HCT116 (cell line): ENCODE measurements at regions not wholly inside any gene's neighbourhood (a gene's known extent, or its start where the extent isn't known, plus 50 kb on each side); places are given as distances from the start of the nearest gene placed in this dataset.

ENCODE experiments used
- ATF3 ChIP-seq: IDR thresholded peaks from 2 replicates; pipeline ENCODE4 v1.6.1; 2012
- CEBPB ChIP-seq: IDR thresholded peaks from 2 replicates; pipeline ENCODE4 v1.6.1; 2012; ENCODE audit warnings: low read depth
- CTCF ChIP-seq, 3 experiments: fragments of 200-600 bp in 1 of 3; sonication (generic) in 1 of 3; IDR thresholded peaks in 2 of 3; conservative IDR thresholded peaks in 1 of 3; 2 replicates each; pipeline ENCODE4 v1.5.1; 2012 to 2017; ENCODE audit warnings: low read depth in 2 of 3, low read length in 2 of 3, antibody characterized with exemption in 1 of 3, borderline replicate concordance in 1 of 3, control low read depth in 1 of 3, mild to moderate bottlenecking in 1 of 3, mixed read lengths in 1 of 3, mixed run types in 1 of 3, moderate library complexity in 1 of 3; ENCODE audit not compliant: insufficient read depth in 1 of 3
- EZH2 ChIP-seq: fragments of 200-600 bp; sonication (generic); IDR thresholded peaks from 2 replicates; pipeline ENCODE4 v1.6.1; 2017; ENCODE audit warnings: antibody characterized with exemption, mixed run types
- EZH2phosphoT487 ChIP-seq: fragments of 200-600 bp; IDR thresholded peaks from 2 replicates; pipeline ENCODE4 v1.6.1; 2018; ENCODE audit warnings: antibody characterized with exemption, borderline replicate concordance
- JUND ChIP-seq: IDR thresholded peaks from 2 replicates; pipeline ENCODE4 v1.6.1; 2012
- MAX ChIP-seq: IDR thresholded peaks from 2 replicates; pipeline ENCODE4 v1.6.1; 2012
- POLR2A ChIP-seq: IDR thresholded peaks from 2 replicates; pipeline ENCODE4 v1.7.0; 2011; ENCODE audit warnings: borderline replicate concordance; ENCODE audit not compliant: insufficient read depth, insufficient read length; ENCODE audit errors: extremely low read depth
- POLR2AphosphoS5 ChIP-seq: IDR thresholded peaks from 2 replicates; pipeline ENCODE4 v1.6.1; 2011; ENCODE audit warnings: mild to moderate bottlenecking, low read depth, low read length, moderate library complexity
- RAD21 ChIP-seq: IDR thresholded peaks from 2 replicates; pipeline ENCODE4 v1.6.1; 2012; ENCODE audit warnings: low read depth, mild to moderate bottlenecking
- SIN3A ChIP-seq: IDR thresholded peaks from 2 replicates; pipeline ENCODE4 v1.6.1; 2012; ENCODE audit warnings: low read depth
- ZBTB33 ChIP-seq: IDR thresholded peaks from 2 replicates; pipeline ENCODE4 v1.6.1; 2011; ENCODE audit warnings: mild to moderate bottlenecking, low read length, moderate library complexity; ENCODE audit not compliant: insufficient replicate concordance; ENCODE audit errors: extremely low read depth
- ZFX ChIP-seq: fragments of 450-650 bp; IDR thresholded peaks from 2 replicates; pipeline ENCODE4 v1.6.1; 2017
- ZNF274 ChIP-seq: fragments of 200-500 bp; sonication (Bioruptor generic); IDR thresholded peaks from 2 replicates; pipeline ENCODE4 v1.6.1; 2014; ENCODE audit warnings: mild to moderate bottlenecking, low read depth, low read length, inconsistent platforms

- no peak for TF ChIP-seq CTCF (IDR thresholded peaks at IDR 0.05 in 2 of 3, conservative IDR thresholded peaks at IDR 0.05 in 1 of 3; ENCODE audit: borderline replicate concordance in 1 of 3, insufficient read depth in 1 of 3, low read depth in 2 of 3, low read length in 2 of 3)
- TF ChIP-seq POLR2A = no peak
- TF ChIP-seq ZFX = no peak
- no peak for TF ChIP-seq SIN3A
- TF ChIP-seq ATF3 = no peak
- no peak for TF ChIP-seq RAD21
- TF ChIP-seq EZH2phosphoT487 = no peak
- TF ChIP-seq MAX = no peak
- no peak for TF ChIP-seq EZH2
- TF ChIP-seq ZBTB33 = no peak
- no peak for TF ChIP-seq CEBPB
- no peak for TF ChIP-seq JUND
- TF ChIP-seq ZNF274 = no peak
- no peak for TF ChIP-seq POLR2AphosphoS5
Observed at GRCh38 chr12:116506697-116507064, 52.5 kb upstream of the MAP1LC3B2 start.
